Uterus (tissue), 3 donors: ENCODE measurements at regions not wholly inside any gene's neighbourhood (a gene's known extent, or its start where the extent isn't known, plus 50 kb on each side); places are given as distances from the start of the nearest gene placed in this dataset.
"Not testable (repeated sequence)": the region's sequence is repeated elsewhere in the genome, so short reads cannot be mapped to it uniquely, and the experiment has no call there.

Source experiments
- DNase-seq, 2 donors: peaks; one replicate each; pipeline ENCODE4 v3.0.0-alpha.2; 2019 to 2020
- H3K27ac ChIP-seq, 2 donors: fragments of 200-600 bp; sonication (generic); 1 replicate in 1 of 2; 2 replicates in 1 of 2; pipeline ENCODE4 v1.5.1; 2016 to 2018
- H3K27me3 ChIP-seq, 2 donors: fragments of 200-600 bp; sonication (generic); one replicate each; pipeline ENCODE4 v1.5.1; 2018 to 2019; ENCODE audit warnings: control low read depth in 1 of 2
- H3K36me3 ChIP-seq, 2 donors: fragments of 200-600 bp; sonication (generic); one replicate each; pipeline ENCODE4 v1.5.1; 2019; ENCODE audit warnings: control low read depth in 1 of 2
- H3K4me1 ChIP-seq, 2 donors: fragments of 200-600 bp; sonication (generic); one replicate each; pipeline ENCODE4 v1.5.1; 2018 to 2019; ENCODE audit warnings: control low read depth in 1 of 2
- H3K4me3 ChIP-seq, 2 donors: fragments of 200-600 bp; sonication (generic); 1 replicate in 1 of 2; 2 replicates in 1 of 2; pipeline ENCODE4 v1.5.1; 2018 to 2019; ENCODE audit warnings: mild to moderate bottlenecking in 1 of 2
- H3K9me3 ChIP-seq, 2 donors: fragments of 200-600 bp; sonication (generic); one replicate each; pipeline ENCODE4 v1.5.1; 2019; ENCODE audit warnings: control low read depth in 1 of 2
- POLR2A ChIP-seq, 2 donors: fragments of 450-650 bp; IDR thresholded peaks; one replicate each; pipeline ENCODE4 v1.6.1; 2016; ENCODE audit warnings: antibody characterized with exemption in 2 of 2, mild to moderate bottlenecking in 1 of 2, moderate library complexity in 1 of 2
- intact Hi-C: fragments of 100-400 bp; cut with DNase I; formaldehyde crosslinking; loops from one replicate; pipeline ENCODE4 v1.15.1; 2023; ENCODE audit warnings: low total_unique reads
- TF ChIP-seq, protein P1 (sequence below), 4 experiments: fragments of 200-600 bp in 2 of 4; fragments of 450-650 bp in 2 of 4; sonication (generic) in 2 of 4; IDR thresholded peaks; one replicate each; pipeline ENCODE4 v1.5.1; 2016 to 2019; ENCODE audit warnings: antibody characterized with exemption in 4 of 4, mild to moderate bottlenecking in 2 of 4, moderate library complexity in 1 of 4
- donor health status: DM: yes; HTN: yes; CAD: no.

DNA sequence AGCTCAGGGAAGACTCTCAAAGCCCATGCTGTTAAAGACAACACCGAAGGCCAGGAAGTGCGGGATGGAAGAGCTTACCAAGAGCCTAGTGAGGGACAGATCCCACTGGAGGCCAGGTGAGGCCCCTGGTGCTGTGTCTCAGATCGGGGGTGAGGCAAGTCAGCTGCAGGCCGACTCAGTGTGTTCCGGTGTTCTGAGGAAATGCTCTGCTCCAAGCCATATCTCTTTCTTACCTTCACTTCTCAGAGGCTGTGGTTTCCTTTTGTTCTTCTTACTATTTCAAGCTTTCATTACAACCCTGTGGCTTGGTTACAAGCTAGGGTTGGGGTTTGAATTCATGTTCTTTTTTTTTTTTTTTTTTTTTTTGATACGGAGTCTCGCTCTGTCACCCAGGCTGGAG lies 114.3 kb upstream of the ZFP64 start:
- Histone ChIP-seq H3K27me3 (no peaks in the 10 kb centered on the region), H3K4me3 (no peak overlapping the region), H3K9me3 (no peaks in the 10 kb centered on the region), H3K27ac (no peak overlapping the region), H3K4me1 (no peaks in the 10 kb centered on the region), H3K36me3 (no peaks in the 10 kb centered on the region)
- intact Hi-C loops, result no loop called here
- TF ChIP-seq POLR2A (IDR thresholded peaks at IDR 0.05), result no peak
- TF ChIP-seq, protein P1, sequence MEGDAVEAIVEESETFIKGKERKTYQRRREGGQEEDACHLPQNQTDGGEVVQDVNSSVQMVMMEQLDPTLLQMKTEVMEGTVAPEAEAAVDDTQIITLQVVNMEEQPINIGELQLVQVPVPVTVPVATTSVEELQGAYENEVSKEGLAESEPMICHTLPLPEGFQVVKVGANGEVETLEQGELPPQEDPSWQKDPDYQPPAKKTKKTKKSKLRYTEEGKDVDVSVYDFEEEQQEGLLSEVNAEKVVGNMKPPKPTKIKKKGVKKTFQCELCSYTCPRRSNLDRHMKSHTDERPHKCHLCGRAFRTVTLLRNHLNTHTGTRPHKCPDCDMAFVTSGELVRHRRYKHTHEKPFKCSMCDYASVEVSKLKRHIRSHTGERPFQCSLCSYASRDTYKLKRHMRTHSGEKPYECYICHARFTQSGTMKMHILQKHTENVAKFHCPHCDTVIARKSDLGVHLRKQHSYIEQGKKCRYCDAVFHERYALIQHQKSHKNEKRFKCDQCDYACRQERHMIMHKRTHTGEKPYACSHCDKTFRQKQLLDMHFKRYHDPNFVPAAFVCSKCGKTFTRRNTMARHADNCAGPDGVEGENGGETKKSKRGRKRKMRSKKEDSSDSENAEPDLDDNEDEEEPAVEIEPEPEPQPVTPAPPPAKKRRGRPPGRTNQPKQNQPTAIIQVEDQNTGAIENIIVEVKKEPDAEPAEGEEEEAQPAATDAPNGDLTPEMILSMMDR (IDR thresholded peaks at IDR 0.05), result no peak
- DNase-seq, result no peak

DNA sequence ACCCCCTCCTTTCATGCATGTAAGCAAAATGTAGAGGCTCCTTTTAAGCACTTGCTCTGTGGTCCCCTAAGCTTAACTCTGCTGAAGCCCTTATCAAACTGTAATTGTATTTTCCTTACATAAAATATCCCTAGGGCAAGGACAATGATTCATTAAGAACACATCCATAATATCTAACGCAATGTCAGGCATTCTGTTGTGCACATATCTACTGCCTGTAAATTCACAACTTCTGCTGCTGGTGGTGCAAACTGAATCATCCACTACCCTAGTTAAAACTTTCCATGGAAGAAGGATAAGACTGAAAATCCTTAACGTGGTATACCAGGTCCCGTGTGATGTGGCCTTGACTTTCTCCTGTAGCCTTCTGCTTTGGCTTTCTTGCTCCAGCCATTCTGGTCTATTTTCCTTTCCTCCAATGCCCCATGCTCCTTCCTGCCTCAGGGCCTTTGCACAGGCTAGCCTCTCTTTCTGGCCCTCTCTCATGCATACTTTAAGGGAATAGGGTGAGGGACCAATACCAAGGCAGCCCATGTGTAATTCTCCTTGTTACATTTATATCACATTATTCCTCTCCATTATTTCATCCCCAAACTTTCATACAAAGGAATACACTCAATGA lies 113.6 kb upstream of the ZFP64 start:
- intact Hi-C loops, result no loop called here
- H3K27me3 ChIP-seq, result no peaks in the 10 kb centered on the region
- no peak overlapping the region for H3K4me3 ChIP-seq
- DNase-seq, result no peak
- no peaks in the 10 kb centered on the region for H3K9me3 ChIP-seq
- no peaks in the 10 kb centered on the region for H3K4me1 ChIP-seq
- TF ChIP-seq POLR2A (IDR thresholded peaks at IDR 0.05), result no peak
- TF ChIP-seq, protein P1 (IDR thresholded peaks at IDR 0.05), result no peak
- no peak overlapping the region for H3K27ac ChIP-seq
- H3K36me3 ChIP-seq, result no peaks in the 10 kb centered on the region

DNA sequence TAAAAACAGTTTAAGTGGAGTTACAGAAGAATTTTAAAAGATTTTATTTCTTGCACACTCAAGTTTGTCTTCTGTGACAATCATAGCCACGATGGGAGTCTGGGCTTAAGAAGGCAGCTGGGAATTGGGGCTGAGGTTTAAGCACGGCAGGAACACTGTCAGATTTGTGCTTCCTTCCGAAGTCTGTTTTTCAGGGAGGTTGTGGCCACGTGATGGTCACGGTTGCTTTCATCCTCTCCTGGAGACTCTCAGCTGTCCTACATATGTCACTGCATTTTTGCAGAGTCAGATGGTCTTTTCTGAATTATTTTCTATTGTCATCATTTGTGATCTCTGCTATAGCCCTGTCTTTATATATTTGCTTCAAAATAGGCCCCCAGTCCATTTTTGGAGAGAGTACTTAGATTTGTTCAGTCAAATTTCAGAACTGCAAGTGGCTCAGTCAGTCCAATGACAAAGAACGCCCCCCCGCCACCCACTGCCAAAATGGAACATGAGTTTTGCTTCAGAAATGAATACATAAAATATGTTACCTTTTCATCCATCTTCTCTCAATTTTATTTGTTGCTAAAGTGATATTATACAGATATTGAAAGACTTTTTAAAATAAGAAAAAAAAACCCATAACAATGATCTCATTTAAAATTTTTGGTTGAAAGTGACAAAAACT lies 111.8 kb upstream of the ZFP64 start:
- Histone ChIP-seq H3K27me3 (no peaks in the 10 kb centered on the region), H3K27ac (no peak overlapping the region), H3K36me3 (no peaks in the 10 kb centered on the region), H3K4me3 (no peak overlapping the region), H3K9me3 (no peaks in the 10 kb centered on the region), H3K4me1 (no peaks in the 10 kb centered on the region)
- no peak for TF ChIP-seq POLR2A (IDR thresholded peaks at IDR 0.05)
- TF ChIP-seq, protein P1 (IDR thresholded peaks at IDR 0.05), result no peak
- no peak for DNase-seq
- intact Hi-C loops, result no loop called here

DNA sequence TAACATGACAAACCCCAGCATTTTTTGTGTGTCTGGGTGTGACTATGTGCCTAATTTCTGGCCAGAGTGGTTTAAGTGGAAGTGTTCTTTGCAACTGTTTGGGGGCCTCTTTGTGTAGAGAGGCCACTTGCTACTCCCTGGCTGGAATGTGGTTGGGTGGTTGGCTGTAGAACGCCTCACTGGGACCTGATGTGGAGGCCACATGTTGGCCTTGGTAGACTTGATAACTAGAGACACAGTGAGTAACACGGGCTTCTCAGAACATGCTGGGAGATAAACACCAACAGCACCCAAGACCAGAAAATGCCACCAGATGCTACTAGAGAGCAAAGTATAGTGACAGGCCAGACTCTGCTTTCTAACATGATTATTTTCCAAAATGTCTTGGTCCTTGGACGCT lies 111.2 kb upstream of the ZFP64 start:
- intact Hi-C loops, result no loop called here

DNA sequence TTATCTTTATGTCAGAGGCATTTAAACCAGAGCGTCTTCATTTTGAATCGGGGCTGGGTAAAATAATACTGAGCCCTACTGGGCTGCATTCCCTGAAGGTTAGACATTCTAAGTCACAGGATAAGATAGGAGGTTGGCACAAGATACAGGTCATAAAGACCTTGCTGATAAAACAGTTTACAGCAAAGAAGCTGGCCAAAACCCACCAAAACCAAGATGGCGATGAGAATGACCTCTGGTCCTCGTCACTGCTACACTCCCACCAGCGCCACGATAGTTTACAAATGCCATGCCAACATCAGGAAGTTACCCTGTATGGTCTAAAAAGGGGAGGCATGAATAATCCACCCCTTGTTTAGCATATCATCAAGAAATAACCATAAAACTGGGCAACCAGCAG lies 110.5 kb upstream of the ZFP64 start:
- H3K36me3 ChIP-seq, H3K9me3 ChIP-seq, intact Hi-C loops, H3K4me1 ChIP-seq, DNase-seq, H3K4me3 ChIP-seq, H3K27me3 ChIP-seq, H3K27ac ChIP-seq: not testable (repeated sequence)

More for the DNA sequence above, 111.2 kb upstream of the ZFP64 start:
- Histone ChIP-seq H3K27ac (no peak overlapping the region), H3K27me3 (no peaks in the 10 kb centered on the region), H3K36me3 (no peaks in the 10 kb centered on the region), H3K9me3 (no peaks in the 10 kb centered on the region), H3K4me3 (no peak overlapping the region), H3K4me1 (no peaks in the 10 kb centered on the region)
- TF ChIP-seq, protein P1 (IDR thresholded peaks at IDR 0.05), result no peak
- TF ChIP-seq POLR2A (IDR thresholded peaks at IDR 0.05), result no peak
- no peak for DNase-seq
